OCI-LY3 (cell line): ENCODE measurements at regions not wholly inside any gene's neighbourhood (a gene's known extent, or its start where the extent isn't known, plus 50 kb on each side); places are given as distances from the start of the nearest gene placed in this dataset.

Experiments
- H2AFZ ChIP-seq: fragments of 200-600, 300-600 bp; shearing (Covaris generic); 2 replicates; pipeline ENCODE4 v1.6.0; 2014; ENCODE audit warnings: antibody characterized with exemption, low read depth, low read length
- H3K27ac ChIP-seq: fragments of 200-600, 300-600 bp; sonication (generic); 2 replicates; pipeline ENCODE4 v1.5.1; 2014; ENCODE audit warnings: mild to moderate bottlenecking, low read length, moderate library complexity, mixed read lengths
- H3K27me3 ChIP-seq: fragments of 200-600, 300-600 bp; sonication (generic); 2 replicates; pipeline ENCODE4 v1.6.1; 2014; ENCODE audit warnings: low read depth, low read length, mixed read lengths
- H3K36me3 ChIP-seq: fragments of 200-600, 300-600 bp; sonication (generic); replicated peaks from 2 replicates; pipeline ENCODE3; 2014; ENCODE audit warnings: low read depth, low read length, mixed read lengths
- H3K4me1 ChIP-seq: fragments of 300-600, 200-600 bp; sonication (generic); 2 replicates; pipeline ENCODE4 v1.6.1; 2014; ENCODE audit warnings: low read length, mixed read lengths
- H3K4me2 ChIP-seq: fragments of 200-600, 300-600 bp; sonication (generic); 2 replicates; pipeline ENCODE4 v1.6.1; 2014; ENCODE audit warnings: low read length, mixed read lengths
- H3K4me3 ChIP-seq: fragments of 300-600, 200-600 bp; sonication (generic); 2 replicates; pipeline ENCODE4 v1.5.1; 2014; ENCODE audit warnings: antibody characterized with exemption, mild to moderate bottlenecking, low read length, moderate library complexity
- H3K79me2 ChIP-seq: fragments of 300-600, 200-600 bp; shearing (Covaris generic); 2 replicates; pipeline ENCODE4 v1.6.1; 2014; ENCODE audit warnings: mild to moderate bottlenecking, low read length, mixed read lengths
- H3K9ac ChIP-seq: fragments of 300-600, 200-600 bp; shearing (Covaris generic); 2 replicates; pipeline ENCODE4 v1.6.0; 2014; ENCODE audit warnings: mild to moderate bottlenecking, low read length, moderate library complexity
- H3K9me3 ChIP-seq: fragments of 200-600, 300-600 bp; shearing (Covaris generic); 2 replicates; pipeline ENCODE4 v1.6.1; 2014; ENCODE audit warnings: low read length, mixed read lengths; ENCODE audit not compliant: insufficient read depth
- H4K20me1 ChIP-seq: fragments of 200-600, 300-600 bp; sonication (generic); 2 replicates; pipeline ENCODE4 v1.6.1; 2016; ENCODE audit warnings: low read length, mixed read lengths; ENCODE audit not compliant: insufficient read depth
- CTCF ChIP-seq: fragments of 200-600, 300-600 bp; sonication (generic); IDR thresholded peaks from 2 replicates; pipeline ENCODE4 v1.5.1; 2014; ENCODE audit warnings: antibody characterized with exemption, low read length, low read depth
- EZH2phosphoT487 ChIP-seq: fragments of 200-600 bp; shearing (Covaris generic); IDR thresholded peaks from 2 replicates; pipeline ENCODE4 v1.6.1; 2018; ENCODE audit warnings: antibody characterized with exemption, mixed run types, low read depth

- no peaks in the 10 kb centered on the region for H4K20me1 ChIP-seq
- no peaks in the 10 kb centered on the region for H3K79me2 ChIP-seq
- H3K4me3 ChIP-seq = no peak overlapping the region
- no peak overlapping the region for H3K9ac ChIP-seq
- no peak for TF ChIP-seq EZH2phosphoT487
- TF ChIP-seq CTCF = peak; percentile 56
- no peaks in the 10 kb centered on the region for H3K4me1 ChIP-seq
- no peak overlapping the region for H3K27ac ChIP-seq
- no peaks in the 10 kb centered on the region for H3K9me3 ChIP-seq
- no peaks in the 10 kb centered on the region for H3K27me3 ChIP-seq
- H2AFZ ChIP-seq = no peak overlapping the region
- no peaks in the 10 kb centered on the region for H3K36me3 ChIP-seq
- no peak overlapping the region for H3K4me2 ChIP-seq
Observed at GRCh38 chrX:15107367-15107988, 162.4 kb downstream of the ASB9 start.

GRCh38 chrX:15098505-15098904 is 171.4 kb downstream of the ASB9 start:
- no peak overlapping the region for H3K27ac ChIP-seq
- H3K79me2 ChIP-seq = no peaks in the 10 kb centered on the region
- no peaks in the 10 kb centered on the region for H3K4me1 ChIP-seq
- H4K20me1 ChIP-seq = no peaks in the 10 kb centered on the region
- H3K4me2 ChIP-seq = no peak overlapping the region
- no peak overlapping the region for H2AFZ ChIP-seq
- TF ChIP-seq CTCF (no peak), EZH2phosphoT487 (no peak)
- no peaks in the 10 kb centered on the region for H3K36me3 ChIP-seq
- H3K4me3 ChIP-seq = no peak overlapping the region
- H3K9me3 ChIP-seq = no peaks in the 10 kb centered on the region
- no peak overlapping the region for H3K9ac ChIP-seq
- H3K27me3 ChIP-seq = no peaks in the 10 kb centered on the region

- Histone ChIP-seq H3K79me2 (no peaks in the 10 kb centered on the region), H3K27ac (no peak overlapping the region), H3K9ac (no peak overlapping the region)
Observed at GRCh38 chrX:15087747-15088146, 182.1 kb downstream of the ASB9 start.

DNA sequence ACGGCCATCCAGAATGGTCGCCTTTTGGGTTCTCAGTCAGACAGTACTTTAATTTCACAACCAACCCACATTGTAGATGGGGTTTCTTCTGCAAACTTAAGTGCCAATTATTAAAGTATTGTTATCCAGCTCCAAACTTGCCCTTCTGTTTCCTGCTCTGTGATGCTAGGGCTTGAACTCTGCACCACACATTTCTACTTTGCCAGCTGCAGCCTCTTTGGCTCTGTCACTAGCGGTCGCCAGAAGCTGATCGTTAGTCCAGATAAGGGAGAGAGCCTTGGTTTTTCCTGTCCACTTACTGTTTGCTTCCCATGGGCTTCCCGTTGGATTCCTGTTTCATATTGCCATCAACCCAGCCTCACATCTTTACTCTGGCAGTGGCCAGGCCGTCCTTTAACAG is 196.6 kb downstream of the ASB9 start:
- no peak overlapping the region for H3K9ac ChIP-seq
- H3K4me1 ChIP-seq = peaks cover 20% of the 10 kb centered on the region
- H3K27ac ChIP-seq = no peak overlapping the region
- no peak overlapping the region for H2AFZ ChIP-seq
- H3K27me3 ChIP-seq = no peaks in the 10 kb centered on the region
- TF ChIP-seq CTCF = no peak
- H3K79me2 ChIP-seq = no peaks in the 10 kb centered on the region
- no peaks in the 10 kb centered on the region for H3K9me3 ChIP-seq
- H3K4me3 ChIP-seq = no peak overlapping the region
- no peaks in the 10 kb centered on the region for H4K20me1 ChIP-seq
- H3K4me2 ChIP-seq = peak overlapping the region; percentile 51
- no peaks in the 10 kb centered on the region for H3K36me3 ChIP-seq

More at GRCh38 chrX:15087747-15088146, 182.1 kb downstream of the ASB9 start:
- no peak overlapping the region for H3K4me3 ChIP-seq
- H3K4me2 ChIP-seq = no peak overlapping the region
- no peak for TF ChIP-seq EZH2phosphoT487
- no peak for TF ChIP-seq CTCF
- no peak overlapping the region for H2AFZ ChIP-seq
- H3K36me3 ChIP-seq = no peaks in the 10 kb centered on the region
- H3K9me3 ChIP-seq = no peaks in the 10 kb centered on the region
- 0 out of 2 replicates have a peak, but pooled peaks cover 3% of the 10 kb centered on the region for H3K4me1 ChIP-seq
- no peaks in the 10 kb centered on the region for H3K27me3 ChIP-seq
- H4K20me1 ChIP-seq = no peaks in the 10 kb centered on the region
